PC-3 (cell line): ENCODE measurements at regions not wholly inside any gene's neighbourhood (a gene's known extent, or its start where the extent isn't known, plus 50 kb on each side); places are given as distances from the start of the nearest gene placed in this dataset.
"Not testable (repeated sequence)": the region's sequence is repeated elsewhere in the genome, so short reads cannot be mapped to it uniquely, and the experiment has no call there.

Experiments
- ATAC-seq: fragments of 200-7000 bp; cut with Tn5 transposase; 2 replicates; pipeline ENCODE4 v1.9.1; 2020; ENCODE audit warnings: mild to moderate bottlenecking, moderate library complexity
- BruUV-seq: library from RNA; stranded (reverse); fragments of 400-500 nt; replicated peaks from 2 replicates; lab custom pipeline; 2021; lab: Mats Ljungman, UMichigan
- CTCF ChIA-PET: fragments of 300-600 bp; sonication (Branson Sonifier 250); formaldehyde crosslinking; loops from one replicate; lab custom pipeline; 2022; ENCODE audit warnings: antibody characterized with exemption; lab: Charles Lee
- POLR2A ChIA-PET: fragments of 300-600 bp; sonication (Branson Sonifier 250); formaldehyde crosslinking; loops from one replicate; lab custom pipeline; 2022; ENCODE audit warnings: antibody characterized with exemption; ENCODE audit not compliant: unreplicated experiment; lab: Charles Lee
- DNase-seq: peaks from one replicate; pipeline ENCODE4 v3.0.0-alpha.2; 2015
- H2AFZ ChIP-seq: fragments of 300-600 bp; sonication (generic); 2 replicates; pipeline ENCODE4 v1.6.0; 2016; ENCODE audit warnings: antibody characterized with exemption, low read length
- H3F3A ChIP-seq: fragments of 300-600 bp; sonication (generic); one replicate; pipeline ENCODE4 v1.6.0; 2017; ENCODE audit warnings: antibody characterized with exemption, low read length, control low read depth, mild to moderate bottlenecking; ENCODE audit not compliant: unreplicated experiment
- H3K27ac ChIP-seq: fragments of 300-600 bp; sonication (generic); 2 replicates; pipeline ENCODE4 v1.5.1; 2016; ENCODE audit warnings: mild to moderate bottlenecking, low read length
- H3K27me3 ChIP-seq: fragments of 300-600 bp; sonication (generic); 2 replicates; pipeline ENCODE4 v1.6.1; 2016; ENCODE audit warnings: low read length, mixed read lengths
- H3K36me3 ChIP-seq: fragments of 300-600 bp; sonication (generic); 2 replicates; pipeline ENCODE4 v1.6.1; 2016; ENCODE audit warnings: low read depth, mixed run types, low read length, mixed read lengths
- H3K4me1 ChIP-seq: fragments of 300-600 bp; sonication (generic); 2 replicates; pipeline ENCODE4 v1.5.1; 2016; ENCODE audit warnings: low read length; ENCODE audit not compliant: insufficient read depth
- H3K4me2 ChIP-seq: fragments of 300-600 bp; sonication (generic); 2 replicates; pipeline ENCODE4 v1.6.0; 2016; ENCODE audit warnings: low read length
- H3K4me3 ChIP-seq: fragments of 300-600 bp; sonication (generic); 2 replicates; pipeline ENCODE4 v1.5.1; 2016; ENCODE audit warnings: mild to moderate bottlenecking, low read length, mixed read lengths
- H3K79me2 ChIP-seq: fragments of 300-600 bp; sonication (generic); 2 replicates; pipeline ENCODE4 v1.6.1; 2017; ENCODE audit warnings: low read length, mixed read lengths
- H3K9ac ChIP-seq: fragments of 300-600 bp; sonication (generic); 2 replicates; pipeline ENCODE4 v1.6.0; 2016; ENCODE audit warnings: mild to moderate bottlenecking, low read length
- H3K9me2 ChIP-seq: fragments of 300-600 bp; sonication (generic); replicated peaks from 2 replicates; pipeline ENCODE4 v1.6.1; 2016; ENCODE audit warnings: mixed run types, low read length, mixed read lengths
- H3K9me3 ChIP-seq: fragments of 300-600 bp; sonication (generic); 2 replicates; pipeline ENCODE4 v1.6.1; 2016; ENCODE audit warnings: low read length, mixed read lengths
- H4K20me1 ChIP-seq: fragments of 300-600 bp; sonication (generic); 2 replicates; pipeline ENCODE4 v1.6.1; 2016; ENCODE audit warnings: low read length, mixed read lengths
- EZH2 ChIP-seq: fragments of 300-600 bp; sonication (generic); IDR thresholded peaks from one replicate; pipeline ENCODE4 v1.6.1; 2017; ENCODE audit warnings: antibody characterized with exemption, mild to moderate bottlenecking, low read length; ENCODE audit not compliant: unreplicated experiment
- EZH2phosphoT487 ChIP-seq: fragments of 300-600 bp; sonication (generic); IDR thresholded peaks from 2 replicates; pipeline ENCODE4 v1.6.1; 2018; ENCODE audit warnings: mild to moderate bottlenecking, antibody characterized with exemption, low read length, borderline replicate concordance
- intact Hi-C: fragments of 100-400 bp; cut with micrococcal nuclease; formaldehyde crosslinking; loops from 2 replicates; pipeline ENCODE4 v1.9.0; 2023
- TF ChIP-seq, protein P1 (sequence below): fragments of 300-600 bp; sonication (generic); conservative IDR thresholded peaks from 2 replicates; pipeline ENCODE4 v1.5.1; 2017; ENCODE audit warnings: antibody characterized with exemption, low read depth, mild to moderate bottlenecking, low read length

GRCh38 chr9:85872463-85872862 is 68.5 kb upstream of the NAA35 start:
- H2AFZ ChIP-seq: no peak overlapping the region
- no peak overlapping the region for H3K4me3 ChIP-seq
- no peak for TF ChIP-seq EZH2
- TF ChIP-seq, protein P1, sequence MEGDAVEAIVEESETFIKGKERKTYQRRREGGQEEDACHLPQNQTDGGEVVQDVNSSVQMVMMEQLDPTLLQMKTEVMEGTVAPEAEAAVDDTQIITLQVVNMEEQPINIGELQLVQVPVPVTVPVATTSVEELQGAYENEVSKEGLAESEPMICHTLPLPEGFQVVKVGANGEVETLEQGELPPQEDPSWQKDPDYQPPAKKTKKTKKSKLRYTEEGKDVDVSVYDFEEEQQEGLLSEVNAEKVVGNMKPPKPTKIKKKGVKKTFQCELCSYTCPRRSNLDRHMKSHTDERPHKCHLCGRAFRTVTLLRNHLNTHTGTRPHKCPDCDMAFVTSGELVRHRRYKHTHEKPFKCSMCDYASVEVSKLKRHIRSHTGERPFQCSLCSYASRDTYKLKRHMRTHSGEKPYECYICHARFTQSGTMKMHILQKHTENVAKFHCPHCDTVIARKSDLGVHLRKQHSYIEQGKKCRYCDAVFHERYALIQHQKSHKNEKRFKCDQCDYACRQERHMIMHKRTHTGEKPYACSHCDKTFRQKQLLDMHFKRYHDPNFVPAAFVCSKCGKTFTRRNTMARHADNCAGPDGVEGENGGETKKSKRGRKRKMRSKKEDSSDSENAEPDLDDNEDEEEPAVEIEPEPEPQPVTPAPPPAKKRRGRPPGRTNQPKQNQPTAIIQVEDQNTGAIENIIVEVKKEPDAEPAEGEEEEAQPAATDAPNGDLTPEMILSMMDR: no peak
- TF ChIP-seq EZH2phosphoT487: no peak
- H3K36me3 ChIP-seq: no peaks in the 10 kb centered on the region
- H4K20me1 ChIP-seq: no peaks in the 10 kb centered on the region
- no peaks in the 10 kb centered on the region for H3K79me2 ChIP-seq
- H3K27me3 ChIP-seq: no peaks in the 10 kb centered on the region
- H3F3A ChIP-seq: no peaks in the 10 kb centered on the region
- no peak overlapping the region for H3K9ac ChIP-seq
- no TSS peak for BruUV-seq
- no peak overlapping the region for H3K27ac ChIP-seq
- POLR2A ChIA-PET: no interaction called here
- H3K9me3 ChIP-seq: no peaks in the 10 kb centered on the region
- no peaks in the 10 kb centered on the region for H3K4me1 ChIP-seq
- intact Hi-C loops: no loop called here
- no peak overlapping the region for H3K4me2 ChIP-seq
- no peaks in the 10 kb centered on the region for H3K9me2 ChIP-seq
- ATAC-seq (no peak), DNase-seq (no peak)
- CTCF ChIA-PET: no interaction called here

GRCh38 chr9:85876628-85877027 is 64.3 kb upstream of the NAA35 start:
- no TSS peak for BruUV-seq
- Histone ChIP-seq H3K79me2 (no peaks in the 10 kb centered on the region), H3K27me3 (no peaks in the 10 kb centered on the region), H3K9me3 (no peaks in the 10 kb centered on the region), H3K4me2 (no peak overlapping the region), H4K20me1 (no peaks in the 10 kb centered on the region), H3F3A (no peaks in the 10 kb centered on the region), H3K27ac (no peak overlapping the region), H3K9ac (no peak overlapping the region), H3K4me3 (no peak overlapping the region), H2AFZ (no peak overlapping the region), H3K9me2 (no peaks in the 10 kb centered on the region), H3K36me3 (no peaks in the 10 kb centered on the region), H3K4me1 (peaks cover 5% of the 10 kb centered on the region; the same call in 1 of the 2 replicates)
- CTCF ChIA-PET: no interaction called here
- ATAC-seq (no peak), DNase-seq (no peak)
- POLR2A ChIA-PET: no interaction called here
- intact Hi-C loops: no loop called here
- no peak for TF ChIP-seq EZH2phosphoT487
- TF ChIP-seq EZH2: no peak
- TF ChIP-seq, protein P1: no peak

GRCh38 chr9:85878872-85879597 is 61.9 kb upstream of the NAA35 start:
- POLR2A ChIA-PET: not testable (repeated sequence)
- BruUV-seq: TSS peak; percentile 46
- ATAC-seq: 0 out of 2 replicates have a peak, but pooled peaks have one; percentile 13

DNA sequence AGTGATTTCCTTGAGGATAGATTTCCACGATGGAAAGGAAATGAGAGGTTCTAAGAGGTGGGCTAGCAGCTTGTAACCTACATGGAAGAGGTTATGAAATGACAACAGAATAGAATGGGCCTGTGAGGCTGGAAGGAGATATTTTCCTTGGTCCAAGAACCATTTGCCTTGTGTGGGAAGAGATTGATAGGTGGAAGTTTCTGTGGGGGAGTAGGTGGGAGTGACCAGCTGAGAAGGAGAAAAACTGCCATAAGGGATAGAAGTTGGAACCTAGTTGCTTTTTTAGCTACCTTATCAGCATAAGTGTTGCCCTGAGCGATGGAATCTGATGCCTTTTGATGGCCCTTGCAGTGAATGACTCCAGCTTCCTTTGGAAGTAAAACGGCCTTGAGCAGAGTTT is 60.4 kb upstream of the NAA35 start:
- intact Hi-C loops, H3K9me2 ChIP-seq, H2AFZ ChIP-seq, DNase-seq, H4K20me1 ChIP-seq, H3K79me2 ChIP-seq, H3K9ac ChIP-seq, H3K9me3 ChIP-seq, H3K27ac ChIP-seq, ATAC-seq, H3K4me2 ChIP-seq, H3K27me3 ChIP-seq, H3K4me3 ChIP-seq, POLR2A ChIA-PET, CTCF ChIA-PET, BruUV-seq, H3F3A ChIP-seq, H3K36me3 ChIP-seq, H3K4me1 ChIP-seq: not testable (repeated sequence)

More at GRCh38 chr9:85878872-85879597, 61.9 kb upstream of the NAA35 start:
- H3K9ac ChIP-seq, H3K4me1 ChIP-seq, intact Hi-C loops, H4K20me1 ChIP-seq, H3K79me2 ChIP-seq, H3K9me3 ChIP-seq, H3K27me3 ChIP-seq, H3K36me3 ChIP-seq, H3K4me3 ChIP-seq, H3K9me2 ChIP-seq, H3K4me2 ChIP-seq, H3F3A ChIP-seq: not testable (repeated sequence)
- CTCF ChIA-PET: interaction anchor here (0.6 kb wide), 1 partner anchor 11 kb away, joined by 6 read pairs; no protein-coding TSS in a partner anchor
- Histone ChIP-seq H2AFZ (0 out of 2 replicates have a peak overlapping the region, but pooled peaks have one; percentile 22), H3K27ac (peak overlapping the region; percentile 50)
- DNase-seq: peak; percentile 3
